NCI-H146 treated with DMSO at 0.1 percent for 48 hours (cell line): ENCODE measurements at regions not wholly inside any gene's neighbourhood (a gene's known extent, or its start where the extent isn't known, plus 50 kb on each side); places are given as distances from the start of the nearest gene placed in this dataset.
A peak's percentile ranks its signal among the peaks of the same experiment; 100 is the strongest.

Source experiments
- DNase-seq: peaks from one replicate; lab custom pipeline; 2025; ENCODE audit not compliant: unreplicated experiment; lab: John Stamatoyannopoulos, UW

DNA sequence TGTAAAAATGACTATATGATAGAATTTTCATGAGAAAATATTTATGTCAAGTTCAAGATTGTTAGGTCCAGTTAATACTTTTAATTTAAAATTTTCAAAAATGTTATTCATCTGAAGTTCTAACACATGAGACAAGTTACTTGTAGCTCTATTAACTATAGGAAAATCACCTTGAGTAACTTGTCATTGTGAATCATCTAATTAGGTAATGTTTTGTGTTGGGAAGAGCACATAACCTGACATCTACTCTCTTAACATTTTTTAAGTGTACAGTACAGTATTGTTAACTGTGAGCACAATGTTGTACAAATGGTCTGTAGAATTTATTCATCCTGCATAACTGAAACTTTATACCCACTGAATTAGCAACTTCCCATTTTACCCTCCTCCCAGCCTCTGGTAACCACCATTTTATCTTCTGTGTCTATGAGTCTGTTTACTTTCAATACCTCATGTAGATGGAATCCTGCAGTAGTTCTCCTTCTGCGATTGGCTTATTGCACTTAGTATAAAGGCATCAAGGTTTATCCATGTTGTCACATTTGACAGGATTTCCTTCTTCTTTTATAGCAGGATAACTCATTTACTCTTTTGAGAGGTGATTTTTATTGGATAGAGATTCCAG is 54.6 kb downstream of the ARL4A start:
- DNase-seq, result no peak

DNA sequence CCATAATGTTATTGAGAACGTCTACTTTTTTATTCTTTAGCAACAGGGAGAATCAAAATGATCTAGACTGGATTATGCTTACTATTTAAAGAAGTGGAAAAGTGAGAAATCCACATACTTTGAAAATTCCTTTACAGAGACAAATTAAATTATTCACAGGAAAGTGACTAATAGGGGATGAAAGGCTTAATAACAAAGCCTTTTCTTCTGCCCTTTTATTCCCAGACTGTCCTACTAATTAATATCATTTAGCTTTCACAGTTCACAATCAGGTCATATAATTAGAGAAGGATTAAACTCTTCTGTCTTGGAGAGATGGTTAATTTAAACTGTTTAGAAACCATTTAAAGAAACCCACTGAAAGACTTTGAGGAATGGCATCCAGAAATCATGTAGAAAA is 58.8 kb downstream of the ARL4A start:
- DNase-seq, result no peak

DNA sequence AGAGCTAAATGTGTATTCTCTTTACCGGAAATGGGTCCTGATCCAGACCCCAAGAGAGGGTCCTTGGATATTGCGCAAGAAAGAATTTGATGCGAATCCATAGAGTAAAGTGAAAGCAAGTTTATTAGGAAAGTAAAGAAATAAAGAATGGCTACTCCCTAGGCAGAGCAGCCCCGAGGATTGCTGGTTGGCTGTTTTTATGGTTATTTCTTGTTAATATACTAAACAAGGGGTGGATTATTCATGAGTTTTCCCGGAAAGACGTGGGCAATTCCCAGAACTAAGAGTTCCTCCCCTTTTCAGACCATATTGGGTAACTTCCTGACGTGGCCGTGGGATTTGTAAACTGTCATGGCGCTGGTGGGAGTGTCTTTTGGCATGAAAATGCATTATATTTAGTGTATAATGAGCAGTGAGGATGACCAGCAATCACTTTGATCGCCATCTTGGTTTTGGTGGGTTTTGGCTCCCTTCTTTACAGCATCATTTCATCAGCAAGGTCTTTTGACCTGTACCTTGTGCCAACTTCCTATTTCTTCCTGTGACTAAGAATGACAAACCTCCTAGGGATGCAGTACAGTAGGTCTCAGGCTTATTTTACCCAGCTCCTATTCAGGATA is 60.4 kb downstream of the ARL4A start:
- DNase-seq, result no peak

DNA sequence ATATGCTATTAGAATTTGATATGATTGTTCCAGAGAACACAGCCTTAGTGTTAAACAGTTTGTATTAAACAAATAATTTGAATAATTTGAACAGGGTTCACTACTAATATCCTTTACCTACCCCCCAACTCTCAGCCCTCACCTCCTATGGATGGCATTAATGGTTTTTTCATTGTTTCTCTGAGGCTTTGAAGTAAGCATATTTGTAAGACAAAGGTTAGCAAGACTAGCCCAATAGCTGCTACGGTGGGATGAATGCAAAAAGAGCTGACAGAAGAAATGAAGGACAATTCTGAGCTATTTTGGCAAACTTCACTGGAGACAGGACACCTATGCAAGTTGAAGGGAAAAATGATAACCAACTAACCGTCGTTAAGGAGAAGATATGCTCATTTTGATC is 61.6 kb downstream of the ARL4A start:
- DNase-seq, result no peak

DNA sequence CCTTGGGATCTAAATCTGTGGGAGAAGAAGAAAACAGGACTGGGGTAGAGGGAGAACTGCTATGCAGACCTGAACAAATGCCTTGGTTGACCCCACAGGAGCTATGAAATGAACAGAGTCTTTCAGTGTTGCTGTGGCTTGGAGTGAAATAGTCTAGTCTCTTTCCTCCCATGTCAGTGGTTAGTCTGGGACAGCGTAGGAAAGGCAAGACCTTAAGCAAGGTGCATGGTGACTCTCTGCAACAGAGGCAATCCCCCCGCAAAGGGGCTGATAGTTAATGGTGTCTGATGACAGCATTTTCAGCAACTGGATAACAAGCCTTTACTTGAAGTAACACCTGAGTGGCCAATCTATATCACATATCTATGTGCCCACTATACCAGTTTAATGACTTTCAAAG is 62.3 kb downstream of the ARL4A start:
- DNase-seq, result no peak

DNA sequence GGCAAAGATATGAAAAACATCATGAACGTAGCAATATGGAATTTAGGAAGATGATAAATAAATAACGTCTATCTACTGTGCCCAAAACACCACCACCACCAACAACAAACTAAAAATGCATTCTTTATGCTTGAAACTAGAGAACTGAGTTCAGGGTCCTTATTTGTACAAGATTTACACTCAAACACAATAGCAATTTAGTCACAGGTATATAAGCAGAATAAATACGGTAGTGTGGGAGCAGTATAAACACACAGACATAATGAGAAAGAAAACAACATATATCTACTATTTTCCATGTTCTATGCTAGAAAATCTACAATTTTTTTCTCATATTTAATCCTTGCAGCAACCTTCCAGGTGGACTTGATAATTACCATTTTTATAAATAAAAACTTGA is 64.3 kb downstream of the ARL4A start:
- DNase-seq, result no peak

DNA sequence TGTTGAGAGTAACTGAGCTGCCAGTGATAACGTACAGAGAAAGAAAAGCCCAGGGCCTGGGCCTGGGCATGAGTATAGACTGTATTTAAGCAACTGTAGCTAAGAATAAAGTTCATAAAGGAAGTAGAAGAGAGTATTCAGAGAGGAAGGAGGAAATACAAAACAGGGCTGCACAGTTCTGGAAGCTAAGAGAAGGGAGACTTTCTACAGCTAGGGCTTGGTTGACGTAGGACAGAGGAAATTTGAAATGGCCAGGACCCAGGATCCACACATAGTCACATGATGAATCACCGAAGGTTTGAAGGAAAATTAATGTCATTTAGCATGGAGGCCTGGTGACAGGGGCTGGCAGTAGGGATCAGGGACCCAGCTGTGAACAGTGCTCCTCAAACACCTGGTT is 66.7 kb downstream of the ARL4A start:
- DNase-seq, result no peak

DNA sequence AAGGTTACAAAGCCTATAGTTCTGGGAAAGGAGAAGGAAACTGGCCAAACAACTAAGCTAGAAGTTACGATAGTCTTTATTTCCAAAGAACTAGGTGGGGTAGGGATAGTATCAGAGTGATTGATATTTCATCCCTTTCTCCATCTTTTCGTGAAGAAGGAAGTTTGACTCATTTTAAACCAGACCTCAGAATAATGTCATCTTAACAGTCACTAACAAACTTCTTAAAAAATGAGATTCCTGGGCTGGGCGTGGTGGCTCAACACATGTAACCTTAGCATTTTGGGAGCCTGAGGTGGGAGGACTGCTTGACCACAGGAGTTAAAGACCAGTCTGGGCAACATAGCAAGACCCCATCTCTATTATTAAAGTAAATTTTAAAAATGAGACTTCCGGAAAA is 69.4 kb downstream of the ARL4A start:
- no peak for DNase-seq

DNA sequence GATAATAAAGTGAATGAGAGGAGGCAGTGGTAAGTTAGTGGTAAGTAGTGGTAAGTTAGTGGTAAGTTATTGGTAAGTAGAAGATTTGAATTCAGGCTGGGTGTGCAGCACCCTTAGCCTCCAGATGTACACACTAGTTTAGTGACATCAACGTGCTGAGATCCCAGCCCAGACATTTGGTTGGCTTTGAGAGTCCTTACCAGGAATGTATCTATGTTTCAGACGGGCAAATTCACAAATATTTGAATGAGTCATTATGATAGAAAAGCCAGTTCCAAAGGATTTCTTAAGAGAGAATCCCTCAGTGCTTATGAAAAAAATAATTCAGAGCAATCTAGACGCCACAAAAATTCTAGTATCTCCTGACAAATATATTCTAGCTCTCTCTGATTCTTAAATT is 70.0 kb downstream of the ARL4A start:
- no peak for DNase-seq

DNA sequence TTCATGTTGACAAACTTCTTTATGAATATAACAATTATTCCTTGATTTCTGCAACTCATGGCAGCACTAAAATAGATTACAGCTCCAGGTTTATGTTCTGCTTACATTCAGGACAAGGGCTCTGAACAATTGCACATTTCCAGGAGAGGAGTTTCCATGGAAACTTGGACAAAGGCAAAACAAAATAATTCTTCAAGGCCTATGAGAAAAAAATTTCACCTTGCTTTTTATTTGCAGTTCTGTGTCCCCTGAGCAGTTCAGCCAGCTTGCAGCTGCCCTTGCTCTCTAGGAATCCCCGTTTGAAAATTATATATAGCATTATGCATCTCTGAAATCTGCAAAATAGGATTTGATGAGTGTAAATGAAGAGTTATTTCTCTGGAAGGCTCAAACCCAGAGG is 71.7 kb downstream of the ARL4A start:
- no peak for DNase-seq

DNA sequence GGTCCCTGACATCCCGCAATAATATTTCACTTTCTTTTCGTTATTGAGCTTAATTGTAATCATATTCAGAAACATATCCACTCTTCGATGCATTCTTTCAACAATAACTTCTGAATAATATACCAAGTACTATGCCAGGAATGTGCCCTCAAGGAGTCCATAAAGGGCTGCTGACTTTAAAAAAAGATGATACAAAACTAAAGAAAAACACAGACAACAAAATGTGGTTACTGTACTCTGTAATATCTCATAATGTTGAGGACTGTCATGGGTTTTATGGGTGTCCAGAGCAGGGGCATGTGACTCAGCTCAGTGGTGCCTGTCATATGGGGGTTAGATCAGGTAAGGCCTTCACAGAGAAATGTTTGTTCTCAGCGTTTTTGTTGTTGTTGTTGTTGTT is 73.7 kb downstream of the ARL4A start:
- DNase-seq, result no peak

DNA sequence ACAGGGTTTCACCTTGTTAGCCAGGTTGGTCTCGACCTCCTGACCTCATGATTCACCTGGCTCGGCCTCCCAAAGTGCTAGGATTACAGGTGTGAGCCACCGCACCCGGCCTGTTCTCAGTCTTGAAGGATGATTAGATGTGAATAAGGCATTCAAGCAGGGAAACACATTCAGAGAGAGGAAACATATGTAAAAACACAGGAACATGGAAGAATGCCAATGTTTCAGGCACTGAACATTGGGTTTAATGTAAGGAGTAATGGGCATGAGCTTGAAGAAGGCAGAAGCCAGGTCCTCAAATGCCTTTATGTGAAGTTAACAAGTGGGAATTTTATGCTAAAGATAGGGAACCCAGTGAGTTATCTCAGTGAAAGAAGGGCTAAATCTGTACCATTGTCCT is 74.3 kb downstream of the ARL4A start:
- no peak for DNase-seq

DNA sequence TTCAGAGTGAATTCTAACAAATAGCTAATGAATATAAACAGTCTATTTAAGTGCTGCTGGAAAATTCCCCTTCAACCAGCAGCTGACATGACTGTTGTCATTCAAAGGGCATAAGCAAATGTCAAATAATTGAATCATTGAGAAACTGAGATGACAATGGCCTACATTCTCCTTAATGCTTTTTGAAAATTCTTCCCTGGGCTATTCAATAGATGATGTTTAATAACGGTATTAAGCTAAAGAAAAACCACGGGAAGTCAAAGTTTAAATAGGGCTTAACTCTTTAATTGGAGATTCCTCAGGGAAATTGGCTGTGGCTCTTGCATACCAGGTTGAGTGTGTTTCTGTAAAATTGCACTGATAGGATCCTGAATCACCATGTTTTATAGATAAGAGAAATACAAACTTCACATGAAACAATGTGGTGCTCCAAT is 77.0 kb downstream of the ARL4A start:
- no peak for DNase-seq

DNA sequence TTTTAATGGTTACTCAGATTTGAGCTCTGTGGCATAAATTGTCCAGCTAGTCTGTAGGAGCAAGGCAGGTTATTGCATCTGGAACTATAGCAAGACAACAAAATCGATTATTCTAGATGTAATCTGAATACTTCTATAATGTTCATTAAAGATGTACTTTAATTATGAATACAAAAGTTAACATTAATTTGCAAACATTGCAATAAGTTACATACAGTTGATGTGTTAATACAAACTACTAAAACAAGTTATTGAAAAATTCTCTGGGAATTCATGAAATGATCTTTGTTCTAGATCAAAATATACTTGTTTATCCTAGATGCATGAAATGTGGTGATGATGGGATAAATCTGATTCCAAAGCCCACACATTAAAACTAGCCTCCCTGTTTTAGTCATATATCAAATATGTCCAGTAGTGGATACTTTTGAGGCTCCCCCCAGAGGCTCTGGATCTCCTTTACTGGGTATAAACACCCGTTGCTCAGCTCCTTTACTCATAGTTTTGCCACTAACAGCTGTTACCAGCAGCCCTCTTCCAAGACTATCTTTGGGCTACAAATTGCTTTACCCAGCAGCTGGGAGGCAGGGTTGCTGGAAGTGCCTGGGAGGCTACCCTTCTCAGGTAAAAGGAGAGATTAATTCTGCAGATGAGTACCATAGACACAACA is 78.1 kb downstream of the ARL4A start:
- DNase-seq, result no peak

DNA sequence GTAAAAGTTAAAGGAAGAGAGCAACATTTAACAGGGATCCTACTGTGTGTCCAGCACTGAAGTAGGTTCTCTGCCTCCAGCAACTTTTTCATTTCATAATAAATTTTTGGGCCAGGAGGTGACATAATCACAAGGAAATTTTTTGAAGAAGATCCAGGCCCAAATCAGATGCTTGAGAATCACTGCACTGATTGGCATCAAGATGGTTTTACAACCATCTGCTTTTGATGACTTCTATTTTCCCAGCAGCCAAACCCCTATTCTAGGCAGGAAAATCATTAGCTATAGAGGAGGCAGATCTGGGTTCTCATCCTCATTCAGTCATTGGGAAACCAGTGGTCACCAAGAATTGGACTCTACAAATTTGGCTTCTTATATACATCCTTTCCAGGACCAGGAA is 79.0 kb downstream of the ARL4A start:
- DNase-seq, result no peak

DNA sequence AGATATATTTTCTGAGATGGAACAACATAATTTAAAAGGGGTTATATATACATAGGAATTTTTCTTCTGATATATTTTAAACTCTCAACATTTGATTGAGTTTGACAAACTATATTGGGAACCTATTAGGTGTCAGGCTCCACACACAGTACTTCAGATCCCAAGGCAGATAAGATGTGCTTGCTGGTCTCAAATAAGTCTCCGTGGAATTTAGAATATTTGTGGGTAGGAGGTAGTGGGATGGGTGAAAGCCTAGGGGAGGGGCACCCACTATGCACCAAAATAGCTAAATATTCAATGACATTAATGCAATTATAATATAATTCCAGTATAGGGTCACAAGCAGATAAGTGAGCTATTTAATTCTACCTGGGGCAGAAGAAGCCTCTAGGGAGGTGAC is 81.5 kb downstream of the ARL4A start:
- DNase-seq, result no peak

DNA sequence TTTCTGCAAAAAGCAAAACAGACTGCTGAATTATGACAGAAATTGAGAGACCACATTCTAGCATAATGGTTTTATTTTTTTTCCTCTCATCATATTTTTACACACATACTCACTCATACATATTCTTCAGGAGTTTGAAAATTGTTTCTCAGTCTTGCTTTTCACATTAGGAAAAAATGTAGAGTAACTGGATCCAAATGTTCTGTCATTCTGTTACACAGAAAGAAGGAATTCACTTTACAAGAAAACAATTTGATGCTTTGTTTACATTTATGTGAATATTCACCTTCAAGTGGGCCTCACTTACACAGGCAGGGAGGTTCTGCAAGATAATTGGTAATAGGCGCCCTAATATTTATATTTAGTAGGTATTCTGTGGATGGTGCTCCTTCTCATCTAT is 82.0 kb downstream of the ARL4A start:
- DNase-seq, result no peak

DNA sequence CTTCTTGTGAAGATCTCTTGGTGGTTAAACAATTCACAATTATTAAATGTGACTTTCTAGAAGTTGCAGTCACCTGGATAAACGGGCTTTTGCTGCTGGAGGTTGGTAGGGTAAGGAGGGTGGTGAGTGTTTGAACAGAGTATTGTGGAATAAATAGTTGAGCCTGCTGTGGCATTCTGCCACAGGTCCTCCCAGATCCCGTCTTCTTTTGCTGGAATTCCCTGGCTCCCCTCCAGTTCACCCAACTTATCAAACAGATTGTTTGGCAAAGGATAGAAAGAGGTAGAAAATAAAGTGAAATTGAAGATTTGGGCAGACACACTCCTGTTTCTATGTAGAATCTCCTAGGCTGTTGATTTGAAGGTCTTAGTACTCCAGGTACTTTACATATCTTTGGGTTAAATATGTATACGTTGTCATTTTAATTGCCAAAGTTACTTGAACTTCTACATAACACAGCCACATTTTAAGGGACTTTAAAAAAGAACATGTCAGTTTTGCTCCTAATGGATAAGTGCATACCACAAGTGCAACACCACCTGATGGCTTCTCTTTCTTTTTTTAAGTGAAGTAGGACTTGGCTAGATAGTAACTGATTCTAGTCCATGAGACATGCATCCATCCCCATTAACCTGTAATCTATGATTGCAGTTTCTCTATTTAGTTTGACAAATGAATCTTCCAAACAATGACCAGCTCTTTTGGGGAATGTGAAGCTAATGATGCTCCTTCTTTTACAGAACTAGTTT is 83.0 kb downstream of the ARL4A start:
- DNase-seq, result no peak

DNA sequence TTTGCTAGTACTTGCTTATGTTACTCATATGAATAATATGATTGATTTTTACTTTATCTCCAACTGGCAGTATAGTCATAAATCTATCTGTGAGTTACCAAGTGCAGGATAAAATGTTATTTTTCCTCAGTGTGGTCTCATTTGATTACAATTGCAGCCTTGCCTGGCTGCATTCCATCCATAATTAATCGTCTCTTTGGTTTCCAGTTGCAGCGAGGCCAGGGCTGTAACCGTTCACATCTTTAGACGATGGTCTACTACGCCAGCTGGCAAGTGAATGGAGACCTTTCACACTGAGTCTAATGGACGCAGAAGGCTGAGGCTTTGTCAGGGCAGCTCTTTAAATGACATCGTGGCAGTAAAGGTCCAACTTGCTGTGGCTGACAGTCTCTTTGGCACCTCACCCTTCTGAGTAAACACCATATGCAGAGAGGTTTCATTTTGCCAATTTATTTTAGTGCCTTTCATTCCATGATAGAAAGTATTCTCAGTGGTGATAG is 84.0 kb downstream of the ARL4A start:
- peak; percentile 34 for DNase-seq

DNA sequence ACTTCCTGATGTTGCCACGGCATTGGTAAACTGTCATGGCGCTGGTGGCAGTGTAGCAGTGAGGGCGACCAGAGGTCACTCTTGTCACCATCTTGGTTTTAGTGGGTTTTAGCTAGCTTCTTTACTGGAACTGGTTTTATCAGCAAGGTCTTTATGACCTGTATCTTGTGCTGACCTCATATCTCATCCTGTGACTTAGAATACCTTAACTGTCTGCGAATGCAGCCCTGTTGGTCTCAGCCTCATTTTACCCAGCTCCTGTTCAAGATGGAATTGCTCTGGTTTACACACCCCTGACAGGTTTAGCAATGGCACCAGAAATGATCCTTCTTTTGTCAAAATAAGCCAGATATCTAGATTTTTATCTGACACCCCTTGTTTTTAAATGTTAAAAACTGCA is 85.3 kb downstream of the ARL4A start:
- no peak for DNase-seq

DNA sequence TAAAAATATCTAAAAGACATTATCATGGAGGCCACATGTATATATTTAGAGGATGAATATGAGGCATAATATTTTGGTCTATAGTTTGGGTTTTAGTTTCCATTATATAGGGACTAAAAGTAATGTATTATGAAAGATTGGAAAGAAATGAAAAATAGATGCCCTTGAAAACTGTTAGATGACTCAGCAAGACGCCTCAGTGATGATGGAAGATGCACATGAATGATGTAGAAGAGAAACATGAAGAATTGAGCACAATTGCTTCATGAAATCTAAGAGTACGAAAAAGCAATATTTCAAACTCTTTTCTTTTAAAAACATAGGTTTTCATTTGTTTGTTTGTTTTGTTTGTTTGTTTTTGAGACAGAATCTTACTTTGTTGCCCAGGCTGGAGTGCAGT is 89.8 kb downstream of the ARL4A start:
- DNase-seq, result no peak

DNA sequence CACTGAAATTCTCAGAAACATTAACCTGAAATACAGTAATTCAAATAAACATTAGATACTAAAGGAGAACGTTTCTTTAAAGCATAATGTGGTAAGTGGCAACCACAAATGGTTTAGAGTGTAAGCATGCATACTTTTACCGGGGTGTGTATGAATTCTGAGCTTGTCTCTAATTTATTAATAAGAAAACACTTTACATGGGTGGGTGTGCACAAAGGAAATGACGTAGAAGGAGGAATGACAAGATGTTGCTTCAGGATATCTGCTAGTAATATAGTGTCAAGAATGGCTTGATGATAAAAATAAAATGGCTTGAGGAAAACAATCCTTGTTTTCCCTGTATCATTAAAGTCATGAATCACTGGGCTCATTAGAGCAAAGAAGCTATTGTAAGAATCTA is 92.5 kb downstream of the ARL4A start:
- DNase-seq, result no peak
